Smooth muscle cell (in vitro differentiated cells): ENCODE measurements at regions not wholly inside any gene's neighbourhood (a gene's known extent, or its start where the extent isn't known, plus 50 kb on each side); places are given as distances from the start of the nearest gene placed in this dataset.

Experiments
- DNase-seq: peaks from one replicate; lab custom pipeline; 2025; ENCODE audit not compliant: unreplicated experiment; lab: John Stamatoyannopoulos, UW
- H2AFZ ChIP-seq: fragments of 200-600 bp; sonication (generic); 2 replicates; pipeline ENCODE4 v1.6.0; 2016; ENCODE audit warnings: antibody characterized with exemption, low read depth, mild to moderate bottlenecking
- H3F3A ChIP-seq: fragments of 200-600 bp; sonication (generic); 2 replicates; pipeline ENCODE4 v1.6.0; 2017; ENCODE audit warnings: antibody characterized with exemption, low read depth
- H3K27ac ChIP-seq: fragments of 200-600 bp; sonication (generic); 2 replicates; pipeline ENCODE4 v1.5.1; 2016; ENCODE audit warnings: low read depth, mild to moderate bottlenecking
- H3K27me3 ChIP-seq: fragments of 200-600 bp; sonication (generic); 2 replicates; pipeline ENCODE4 v1.6.1; 2016; ENCODE audit warnings: low read depth, mild to moderate bottlenecking
- H3K36me3 ChIP-seq: fragments of 200-600 bp; sonication (generic); 2 replicates; pipeline ENCODE4 v1.5.1; 2016; ENCODE audit warnings: low read depth
- H3K4me1 ChIP-seq: fragments of 200-600 bp; sonication (generic); 2 replicates; pipeline ENCODE4 v1.5.1; 2016; ENCODE audit warnings: low read depth
- H3K4me2 ChIP-seq: fragments of 200-600 bp; sonication (generic); 2 replicates; pipeline ENCODE4 v1.6.0; 2016; ENCODE audit warnings: mild to moderate bottlenecking
- H3K4me3 ChIP-seq: fragments of 200-600 bp; sonication (generic); 2 replicates; pipeline ENCODE4 v1.5.1; 2016; ENCODE audit warnings: mild to moderate bottlenecking
- H3K79me2 ChIP-seq: fragments of 200-600 bp; sonication (generic); 2 replicates; pipeline ENCODE4 v1.6.0; 2016; ENCODE audit warnings: low read depth, mild to moderate bottlenecking
- H3K9ac ChIP-seq: fragments of 200-600 bp; sonication (generic); 2 replicates; pipeline ENCODE4 v1.6.0; 2016; ENCODE audit warnings: low read depth
- H3K9me3 ChIP-seq: fragments of 200-600 bp; sonication (generic); replicated peaks from 2 replicates; pipeline ENCODE4 v1.5.1; 2016; ENCODE audit warnings: low read depth
- H4K20me1 ChIP-seq: fragments of 200-600 bp; sonication (generic); 2 replicates; pipeline ENCODE4 v1.6.0; 2016; ENCODE audit warnings: low read depth
- WGBS: methylation state at CpG from one replicate; pipeline ENCODE4 v1.1.7; 2016; ENCODE audit warnings: low lambda C conversion rate; 5-methylcytosine and 5-hydroxymethylcytosine counted together
- TF ChIP-seq, protein P1 (sequence below): fragments of 200-600 bp; sonication (generic); IDR thresholded peaks from 2 replicates; pipeline ENCODE4 v1.5.1; 2017; ENCODE audit warnings: borderline replicate concordance, mild to moderate bottlenecking, antibody characterized with exemption; ENCODE audit not compliant: insufficient read depth, poor library complexity, severe bottlenecking

DNA sequence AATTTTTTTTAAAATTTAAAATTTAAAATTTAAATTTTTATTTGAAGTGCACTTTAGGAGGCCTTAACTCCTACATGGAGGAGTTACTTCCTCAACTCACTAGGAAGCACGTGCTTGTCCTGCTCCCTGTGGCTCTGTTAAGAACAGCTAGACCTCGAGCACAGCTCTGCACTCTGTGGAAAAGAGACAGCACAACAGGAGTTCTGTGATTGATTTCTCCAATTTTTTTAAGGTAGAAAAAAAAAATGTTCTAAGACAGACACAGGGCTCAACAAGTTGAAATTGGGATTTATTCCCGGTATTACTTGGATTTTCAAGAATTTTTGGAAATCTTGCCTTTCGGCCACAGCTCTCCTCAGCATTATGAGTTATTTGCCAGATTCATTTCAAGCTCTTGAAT lies 356.6 kb upstream of the LYPLAL1 start:
- H3F3A ChIP-seq, result no peaks in the 10 kb centered on the region
- TF ChIP-seq, protein P1, sequence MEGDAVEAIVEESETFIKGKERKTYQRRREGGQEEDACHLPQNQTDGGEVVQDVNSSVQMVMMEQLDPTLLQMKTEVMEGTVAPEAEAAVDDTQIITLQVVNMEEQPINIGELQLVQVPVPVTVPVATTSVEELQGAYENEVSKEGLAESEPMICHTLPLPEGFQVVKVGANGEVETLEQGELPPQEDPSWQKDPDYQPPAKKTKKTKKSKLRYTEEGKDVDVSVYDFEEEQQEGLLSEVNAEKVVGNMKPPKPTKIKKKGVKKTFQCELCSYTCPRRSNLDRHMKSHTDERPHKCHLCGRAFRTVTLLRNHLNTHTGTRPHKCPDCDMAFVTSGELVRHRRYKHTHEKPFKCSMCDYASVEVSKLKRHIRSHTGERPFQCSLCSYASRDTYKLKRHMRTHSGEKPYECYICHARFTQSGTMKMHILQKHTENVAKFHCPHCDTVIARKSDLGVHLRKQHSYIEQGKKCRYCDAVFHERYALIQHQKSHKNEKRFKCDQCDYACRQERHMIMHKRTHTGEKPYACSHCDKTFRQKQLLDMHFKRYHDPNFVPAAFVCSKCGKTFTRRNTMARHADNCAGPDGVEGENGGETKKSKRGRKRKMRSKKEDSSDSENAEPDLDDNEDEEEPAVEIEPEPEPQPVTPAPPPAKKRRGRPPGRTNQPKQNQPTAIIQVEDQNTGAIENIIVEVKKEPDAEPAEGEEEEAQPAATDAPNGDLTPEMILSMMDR, result no peak
- WGBS, result 59% methylated on average over 4 of the region's 4 CpGs
- DNase-seq, result no peak
- H2AFZ ChIP-seq, result peak overlapping the region; percentile 79
- no peaks in the 10 kb centered on the region for H3K36me3 ChIP-seq
- no peak overlapping the region for H3K4me3 ChIP-seq
- no peaks in the 10 kb centered on the region for H3K27me3 ChIP-seq
- no peak overlapping the region for H3K9ac ChIP-seq
- no peaks in the 10 kb centered on the region for H3K9me3 ChIP-seq
- H4K20me1 ChIP-seq, result no peaks in the 10 kb centered on the region
- H3K4me2 ChIP-seq, result peak overlapping the region; percentile 68
- H3K27ac ChIP-seq, result peak overlapping the region; percentile 8
- no peaks in the 10 kb centered on the region for H3K79me2 ChIP-seq
- H3K4me1 ChIP-seq, result no peaks in the 10 kb centered on the region

DNA sequence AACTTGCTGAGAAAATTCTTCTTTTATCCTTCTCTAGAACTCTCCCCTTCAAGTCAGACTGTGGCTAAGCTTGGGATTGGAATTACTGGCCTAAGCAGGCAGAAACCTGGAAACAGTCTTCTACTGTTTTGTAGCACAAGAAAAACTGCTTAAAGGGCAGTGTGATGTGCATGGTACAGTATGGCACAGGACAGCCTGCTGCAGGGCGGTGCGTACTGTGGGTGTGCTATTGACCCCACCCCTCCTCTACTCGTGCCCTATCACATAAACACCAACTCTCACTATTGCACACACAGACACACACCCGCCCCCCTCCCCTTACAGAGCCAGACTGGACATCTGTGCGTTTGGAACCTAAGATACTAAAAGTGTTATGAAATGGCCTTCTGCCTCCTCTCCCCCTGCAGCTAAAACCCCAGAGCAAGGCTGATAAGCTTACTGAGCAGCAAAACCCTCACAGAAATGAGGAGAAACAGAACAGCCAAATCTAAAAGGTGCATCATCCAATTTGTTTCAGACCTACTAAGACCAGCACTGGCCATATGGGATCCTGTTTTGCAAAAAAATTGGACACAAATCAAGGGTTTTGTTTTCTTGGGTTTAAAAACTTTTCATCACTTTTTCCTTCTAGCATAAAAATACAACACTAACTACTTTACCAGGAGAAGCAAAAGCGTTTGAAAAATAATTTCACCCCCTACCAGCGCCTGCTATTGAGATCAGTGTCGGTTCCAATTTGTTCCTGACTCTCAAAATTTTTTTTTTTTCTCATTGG lies 355.8 kb upstream of the LYPLAL1 start:
- Histone ChIP-seq H3K79me2 (no peaks in the 10 kb centered on the region), H3K27ac (peak overlapping the region; percentile 8), H4K20me1 (no peaks in the 10 kb centered on the region), H2AFZ (peak overlapping the region; percentile 79), H3K9me3 (no peaks in the 10 kb centered on the region), H3K9ac (no peak overlapping the region), H3F3A (no peaks in the 10 kb centered on the region), H3K4me2 (peak overlapping the region; percentile 68), H3K4me3 (no peak overlapping the region), H3K27me3 (no peaks in the 10 kb centered on the region), H3K4me1 (no peaks in the 10 kb centered on the region), H3K36me3 (no peaks in the 10 kb centered on the region)
- no peak for DNase-seq
- TF ChIP-seq, protein P1, result no peak
- WGBS, result 51% methylated on average over 8 of the region's 8 CpGs

DNA sequence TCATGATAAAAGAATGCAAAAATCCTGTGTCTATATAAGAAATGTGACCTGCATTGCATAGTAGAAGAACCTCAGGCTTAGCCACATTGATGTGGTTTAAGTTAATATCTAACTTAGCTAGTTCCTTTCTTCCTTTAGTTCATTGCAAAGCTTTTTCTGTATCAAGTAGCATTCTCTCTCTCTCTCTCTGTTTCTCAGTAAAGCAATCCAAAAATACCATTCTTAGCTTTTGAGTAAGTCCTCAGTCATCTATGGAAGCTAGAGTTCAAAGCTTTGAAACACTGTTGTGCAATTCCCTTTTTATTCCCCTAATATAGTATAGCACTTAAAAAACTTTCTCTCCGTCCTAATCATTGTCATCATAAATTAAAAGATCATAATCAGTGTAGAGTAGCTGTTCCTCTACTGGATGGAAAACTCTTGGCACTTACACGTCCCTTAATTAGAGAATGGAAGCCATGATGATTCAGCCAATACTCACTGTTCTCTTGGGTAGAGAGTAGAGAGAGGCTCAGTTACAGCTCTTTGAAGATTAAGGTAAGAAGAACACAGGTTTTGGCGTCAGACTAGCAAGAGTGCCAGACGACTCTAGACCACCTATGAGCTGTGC lies 350.3 kb upstream of the LYPLAL1 start:
- Histone ChIP-seq H3K4me3 (no peak overlapping the region), H3K4me1 (no peaks in the 10 kb centered on the region), H3K4me2 (peak overlapping the region; percentile 0), H3K9ac (no peak overlapping the region), H2AFZ (no peak overlapping the region), H3K79me2 (no peaks in the 10 kb centered on the region), H3K9me3 (no peaks in the 10 kb centered on the region), H3K27ac (peak overlapping the region; percentile 36), H4K20me1 (no peaks in the 10 kb centered on the region), H3K27me3 (no peaks in the 10 kb centered on the region), H3F3A (no peaks in the 10 kb centered on the region), H3K36me3 (no peaks in the 10 kb centered on the region)
- WGBS, result 53% methylated on average over 4 of the region's 4 CpGs
- no peak for DNase-seq
- TF ChIP-seq, protein P1, result no peak
